K562 (cell line): ENCODE measurements at regions not wholly inside any gene's neighbourhood (a gene's known extent, or its start where the extent isn't known, plus 50 kb on each side); places are given as distances from the start of the nearest gene placed in this dataset.

Source experiments
- ATAC-seq: fragments of 200-7000 bp; cut with Tn5 transposase; 3 replicates; pipeline ENCODE4 v1.9.1; 2020; ENCODE audit warnings: moderate library complexity
- BruUV-seq: library from RNA; stranded (reverse); fragments of 400-500 nt; replicated peaks from 2 replicates; lab custom pipeline; 2021; lab: Mats Ljungman, UMichigan
- CTCF ChIA-PET: fragments of 300-600 bp; formaldehyde crosslinking; extraction: SDS; loops from one replicate; lab custom pipeline; 2021; ENCODE audit warnings: low intra/inter-chr PET ratio; lab: Yijun Ruan, JAX
- POLR2A ChIA-PET: fragments of 300-600, 350-650 bp; sonication (Branson Sonifier 250); formaldehyde crosslinking; extraction: SDS; loops from one replicate; lab custom pipeline; 2021; ENCODE audit warnings: antibody characterized with exemption, inconsistent platforms; lab: Yijun Ruan, JAX
- DNase-seq, 4 experiments: peaks; one replicate each; pipeline versions ENCODE4 v3.0.0 to v3.0.0-alpha.2; 2011 to 2018; ENCODE audit warnings: low spot score in 3 of 4, mixed read lengths in 3 of 4; ENCODE audit errors: extremely low read depth in 1 of 4
- FAIRE-seq: peaks from 2 replicates; lab custom pipeline; 2011; peaks lifted over from hg19 to GRCh38; lab: Jason Lieb, UNC
- H2AFZ ChIP-seq: 2 replicates; pipeline ENCODE4 v1.6.0; 2011; ENCODE audit warnings: low read depth, low read length, control low read depth, inconsistent platforms
- H3K27ac ChIP-seq: fragments of 200-600 bp; 3 replicates; pipeline ENCODE4 v1.8.0; 2011; ENCODE audit warnings: low read depth, mild to moderate bottlenecking, control low read depth, inconsistent platforms, low read length, moderate library complexity, mixed read lengths; ENCODE audit errors: extremely low read depth
- H3K27me3 ChIP-seq, 2 experiments: fragments of 300-600 bp in 1 of 2; 2 replicates in 1 of 2; 3 replicates in 1 of 2; pipeline versions ENCODE4 v1.6.0 to v1.8.0; 2011; ENCODE audit warnings: inconsistent platforms in 2 of 2, low read length in 2 of 2, mild to moderate bottlenecking in 1 of 2, mixed read lengths in 1 of 2, moderate library complexity in 1 of 2; ENCODE audit not compliant: control insufficient read depth in 2 of 2, insufficient read depth in 2 of 2
- H3K36me3 ChIP-seq: fragments of 300-600 bp; 3 replicates; pipeline ENCODE4 v1.8.0; 2011; ENCODE audit warnings: mild to moderate bottlenecking, low read length, inconsistent platforms; ENCODE audit not compliant: control insufficient read depth, insufficient read depth
- H3K4me1 ChIP-seq, 2 experiments: fragments of 200-600 bp in 1 of 2; replicated peaks in 1 of 2; 2 replicates in 1 of 2; 3 replicates in 1 of 2; pipeline versions ENCODE4 v1.5.1 to v1.8.0; 2011; ENCODE audit warnings: inconsistent platforms in 2 of 2, low read length in 2 of 2, mild to moderate bottlenecking in 1 of 2, mixed read lengths in 1 of 2, moderate library complexity in 1 of 2; ENCODE audit not compliant: control insufficient read depth in 2 of 2, insufficient read depth in 2 of 2
- H3K4me2 ChIP-seq: 2 replicates; pipeline ENCODE4 v1.6.1; 2011; ENCODE audit warnings: low read length, control low read depth, inconsistent platforms, mixed read lengths; ENCODE audit not compliant: insufficient read depth
- H3K4me3 ChIP-seq: fragments of 200-600 bp; sonication (generic), shearing (Covaris generic); 2 replicates; pipeline ENCODE4 v1.5.1; 2016; ENCODE audit warnings: control low read depth, inconsistent platforms
- H3K79me2 ChIP-seq: fragments of 200-600 bp; 3 replicates; pipeline ENCODE4 v1.8.0; 2011; ENCODE audit warnings: low read length, inconsistent platforms; ENCODE audit not compliant: control insufficient read depth, insufficient read depth
- H3K9ac ChIP-seq, 2 experiments: 2 replicates each; pipeline versions ENCODE4 v1.6.0 to v1.6.1; 2011; ENCODE audit warnings: low read depth in 2 of 2, low read length in 2 of 2, control low read depth in 1 of 2, inconsistent platforms in 1 of 2, mild to moderate bottlenecking in 1 of 2, mixed read lengths in 1 of 2; ENCODE audit not compliant: insufficient read depth in 1 of 2
- H3K9me1 ChIP-seq: one replicate; pipeline ENCODE4 v1.6.0; 2011; ENCODE audit warnings: inconsistent platforms, mild to moderate bottlenecking, low read length, moderate library complexity; ENCODE audit not compliant: control insufficient read depth, insufficient read depth
- H3K9me3 ChIP-seq: replicated peaks from 2 replicates; pipeline ENCODE4 v1.5.1; 2011; ENCODE audit warnings: low read depth, low read length, inconsistent platforms; ENCODE audit not compliant: control insufficient read depth, insufficient read depth
- H4K20me1 ChIP-seq: replicated peaks from 2 replicates; pipeline ENCODE4 v1.6.1; 2011; ENCODE audit warnings: low read length, inconsistent platforms, mixed read lengths; ENCODE audit not compliant: control insufficient read depth, insufficient read depth
- CEBPB ChIP-seq: fragments of 450-650 bp; IDR thresholded peaks from 2 replicates; pipeline ENCODE4 v1.6.1; 2016; ENCODE audit warnings: missing genetic modification characterization, missing compliant biosample characterization
- FOXA3 ChIP-seq, 2 experiments: fragments of 450-650 bp in 1 of 2; sonication (generic) in 1 of 2; formaldehyde crosslinking; IDR thresholded peaks in 1 of 2; conservative IDR thresholded peaks in 1 of 2; 2 replicates each; pipeline versions ENCODE4 v1.4.0 to v1.8.0; 2020 to 2022; ENCODE audit warnings: mild to moderate bottlenecking in 2 of 2, missing genetic modification reagents in 1 of 2
- FOXK2 ChIP-seq, 2 experiments: fragments of 450-650 bp; IDR thresholded peaks in 1 of 2; conservative IDR thresholded peaks in 1 of 2; 2 replicates each; pipeline ENCODE4 v1.6.1; 2016; ENCODE audit warnings: low read depth in 2 of 2, mild to moderate bottlenecking in 1 of 2
- IFI16 ChIP-seq: fragments of 250-450 bp; sonication (Bioruptor Pico); IDR thresholded peaks from 2 replicates; pipeline ENCODE4 v2.1.2; 2022; ENCODE audit warnings: mild to moderate bottlenecking, inconsistent platforms
- WGBS: fragments of 100-300 bp; shearing (Covaris generic); methylation state at CpG from one replicate; pipeline ENCODE4 v1.1.6; 2016; ENCODE audit warnings: low coverage, mixed read lengths; ENCODE audit not compliant: insufficient coverage; ENCODE audit errors: missing lambda C conversion rate; 5-methylcytosine and 5-hydroxymethylcytosine counted together
- in situ Hi-C: fragments of 300-500 bp; cut with MboI; formaldehyde crosslinking; loops from 4 replicates; pipeline ENCODE4 v1.15.0; 2018; ENCODE audit warnings: inconsistent platforms, mixed read lengths
- intact Hi-C: fragments of 100-400 bp; cut with micrococcal nuclease; formaldehyde crosslinking; loops from 2 replicates; pipeline ENCODE4 v1.14.2; 2022
- TF ChIP-seq, protein P1 (sequence below), 2 experiments: fragments of 450-650 bp in 1 of 2; sonication (generic) in 1 of 2; formaldehyde crosslinking in 1 of 2; IDR thresholded peaks; 2 replicates each; pipeline versions ENCODE4 v1.7.1 to v1.9.0; 2016 to 2022; ENCODE audit warnings: inconsistent platforms in 1 of 2, mild to moderate bottlenecking in 1 of 2, missing genetic modification reagents in 1 of 2
- TF ChIP-seq, protein P2 (sequence below): fragments of 450-650 bp; IDR thresholded peaks from 2 replicates; pipeline ENCODE4 v1.6.1; 2017; ENCODE audit warnings: antibody characterized with exemption, mild to moderate bottlenecking

- Histone ChIP-seq H3K27me3 (no peaks in the 10 kb centered on the region), H4K20me1 (no peaks in the 10 kb centered on the region), H3K27ac (no peak overlapping the region), H3K79me2 (no peaks in the 10 kb centered on the region), H3K9me3 (no peaks in the 10 kb centered on the region), H3K9me1 (no peaks in the 10 kb centered on the region), H3K4me3 (no peak overlapping the region), H3K9ac (no peak overlapping the region), H3K4me2 (no peak overlapping the region), H2AFZ (0 out of 2 replicates have a peak overlapping the region, but pooled peaks have one; percentile 5), H3K4me1 (peaks cover 8 to 22% of the 10 kb centered on the region in 2 experiments; a peak in 4 of 5 replicates), H3K36me3 (no peaks in the 10 kb centered on the region)
- intact Hi-C loops, result no loop called here
- no peak for DNase-seq
- no peak for ATAC-seq
- ChIA-PET POLR2A (interaction anchor here (0.7 kb wide), 1 partner anchor 14 kb away, joined by 3 read pairs; no protein-coding TSS in a partner anchor), CTCF (interaction anchor here (0.6 kb wide), 1 partner anchor 8 kb away, joined by 3 read pairs; no protein-coding TSS in a partner anchor)
- peak; percentile 15 for FAIRE-seq
- no TSS peak for BruUV-seq
- in situ Hi-C loops, result no loop called here
- WGBS, result 81% methylated on average over 2 of the region's 2 CpGs
- TF ChIP-seq IFI16 (CRISPR knock-in tag) (no peak), FOXA3 (CRISPR knock-in tag; conservative IDR thresholded peaks at IDR 0.05 in 1 of 2, IDR thresholded peaks at IDR 0.05 in 1 of 2) (peak in 1 of 2 experiments; percentile 40; a peak in 2 of 4 replicates), CEBPB (tag) (peak; percentile 83), FOXK2 (conservative IDR thresholded peaks at IDR 0.05 in 1 of 2, IDR thresholded peaks at IDR 0.05 in 1 of 2; ENCODE audit: low read depth in 2 of 2) (peak; percentile 40 to 58; a peak in 3 of 4 replicates)
- TF ChIP-seq, protein P1, sequence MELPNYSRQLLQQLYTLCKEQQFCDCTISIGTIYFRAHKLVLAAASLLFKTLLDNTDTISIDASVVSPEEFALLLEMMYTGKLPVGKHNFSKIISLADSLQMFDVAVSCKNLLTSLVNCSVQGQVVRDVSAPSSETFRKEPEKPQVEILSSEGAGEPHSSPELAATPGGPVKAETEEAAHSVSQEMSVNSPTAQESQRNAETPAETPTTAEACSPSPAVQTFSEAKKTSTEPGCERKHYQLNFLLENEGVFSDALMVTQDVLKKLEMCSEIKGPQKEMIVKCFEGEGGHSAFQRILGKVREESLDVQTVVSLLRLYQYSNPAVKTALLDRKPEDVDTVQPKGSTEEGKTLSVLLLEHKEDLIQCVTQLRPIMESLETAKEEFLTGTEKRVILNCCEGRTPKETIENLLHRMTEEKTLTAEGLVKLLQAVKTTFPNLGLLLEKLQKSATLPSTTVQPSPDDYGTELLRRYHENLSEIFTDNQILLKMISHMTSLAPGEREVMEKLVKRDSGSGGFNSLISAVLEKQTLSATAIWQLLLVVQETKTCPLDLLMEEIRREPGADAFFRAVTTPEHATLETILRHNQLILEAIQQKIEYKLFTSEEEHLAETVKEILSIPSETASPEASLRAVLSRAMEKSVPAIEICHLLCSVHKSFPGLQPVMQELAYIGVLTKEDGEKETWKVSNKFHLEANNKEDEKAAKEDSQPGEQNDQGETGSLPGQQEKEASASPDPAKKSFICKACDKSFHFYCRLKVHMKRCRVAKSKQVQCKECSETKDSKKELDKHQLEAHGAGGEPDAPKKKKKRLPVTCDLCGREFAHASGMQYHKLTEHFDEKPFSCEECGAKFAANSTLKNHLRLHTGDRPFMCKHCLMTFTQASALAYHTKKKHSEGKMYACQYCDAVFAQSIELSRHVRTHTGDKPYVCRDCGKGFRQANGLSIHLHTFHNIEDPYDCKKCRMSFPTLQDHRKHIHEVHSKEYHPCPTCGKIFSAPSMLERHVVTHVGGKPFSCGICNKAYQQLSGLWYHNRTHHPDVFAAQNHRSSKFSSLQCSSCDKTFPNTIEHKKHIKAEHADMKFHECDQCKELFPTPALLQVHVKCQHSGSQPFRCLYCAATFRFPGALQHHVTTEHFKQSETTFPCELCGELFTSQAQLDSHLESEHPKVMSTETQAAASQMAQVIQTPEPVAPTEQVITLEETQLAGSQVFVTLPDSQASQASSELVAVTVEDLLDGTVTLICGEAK (IDR thresholded peaks at IDR 0.05), result peak; percentile 99
- TF ChIP-seq, protein P1 (CRISPR knock-in tag; IDR thresholded peaks at IDR 0.05), result peak; percentile 98
- TF ChIP-seq, protein P2, sequence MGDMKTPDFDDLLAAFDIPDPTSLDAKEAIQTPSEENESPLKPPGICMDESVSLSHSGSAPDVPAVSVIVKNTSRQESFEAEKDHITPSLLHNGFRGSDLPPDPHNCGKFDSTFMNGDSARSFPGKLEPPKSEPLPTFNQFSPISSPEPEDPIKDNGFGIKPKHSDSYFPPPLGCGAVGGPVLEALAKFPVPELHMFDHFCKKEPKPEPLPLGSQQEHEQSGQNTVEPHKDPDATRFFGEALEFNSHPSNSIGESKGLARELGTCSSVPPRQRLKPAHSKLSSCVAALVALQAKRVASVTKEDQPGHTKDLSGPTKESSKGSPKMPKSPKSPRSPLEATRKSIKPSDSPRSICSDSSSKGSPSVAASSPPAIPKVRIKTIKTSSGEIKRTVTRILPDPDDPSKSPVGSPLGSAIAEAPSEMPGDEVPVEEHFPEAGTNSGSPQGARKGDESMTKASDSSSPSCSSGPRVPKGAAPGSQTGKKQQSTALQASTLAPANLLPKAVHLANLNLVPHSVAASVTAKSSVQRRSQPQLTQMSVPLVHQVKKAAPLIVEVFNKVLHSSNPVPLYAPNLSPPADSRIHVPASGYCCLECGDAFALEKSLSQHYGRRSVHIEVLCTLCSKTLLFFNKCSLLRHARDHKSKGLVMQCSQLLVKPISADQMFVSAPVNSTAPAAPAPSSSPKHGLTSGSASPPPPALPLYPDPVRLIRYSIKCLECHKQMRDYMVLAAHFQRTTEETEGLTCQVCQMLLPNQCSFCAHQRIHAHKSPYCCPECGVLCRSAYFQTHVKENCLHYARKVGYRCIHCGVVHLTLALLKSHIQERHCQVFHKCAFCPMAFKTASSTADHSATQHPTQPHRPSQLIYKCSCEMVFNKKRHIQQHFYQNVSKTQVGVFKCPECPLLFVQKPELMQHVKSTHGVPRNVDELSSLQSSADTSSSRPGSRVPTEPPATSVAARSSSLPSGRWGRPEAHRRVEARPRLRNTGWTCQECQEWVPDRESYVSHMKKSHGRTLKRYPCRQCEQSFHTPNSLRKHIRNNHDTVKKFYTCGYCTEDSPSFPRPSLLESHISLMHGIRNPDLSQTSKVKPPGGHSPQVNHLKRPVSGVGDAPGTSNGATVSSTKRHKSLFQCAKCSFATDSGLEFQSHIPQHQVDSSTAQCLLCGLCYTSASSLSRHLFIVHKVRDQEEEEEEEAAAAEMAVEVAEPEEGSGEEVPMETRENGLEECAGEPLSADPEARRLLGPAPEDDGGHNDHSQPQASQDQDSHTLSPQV, result 0 out of 2 replicates have a peak, but pooled peaks have one; percentile 18
Observed at GRCh38 chr6:15921243-15921642, 207.6 kb upstream of the MYLIP start.
